Trophoblast cell (in vitro differentiated cells and primary cell): ENCODE measurements at regions not wholly inside any gene's neighbourhood (a gene's known extent, or its start where the extent isn't known, plus 50 kb on each side); places are given as distances from the start of the nearest gene placed in this dataset.

Experiments used
- DNase-seq, 2 donors: peaks; one replicate each; pipeline ENCODE4 v3.0.0-alpha.2; 2016
- H2AFZ ChIP-seq: 2 replicates; pipeline ENCODE4 v1.6.1; 2013; ENCODE audit warnings: low read length, moderate library complexity, mild to moderate bottlenecking; ENCODE audit not compliant: insufficient read depth, poor library complexity
- H2AK5ac ChIP-seq: 2 replicates; pipeline ENCODE4 v1.6.1; 2013; ENCODE audit warnings: mild to moderate bottlenecking, low read length
- H2BK120ac ChIP-seq: 2 replicates; pipeline ENCODE4 v1.6.1; 2013; ENCODE audit warnings: low read length, mild to moderate bottlenecking, moderate library complexity; ENCODE audit not compliant: insufficient read depth, poor library complexity
- H2BK12ac ChIP-seq: 2 replicates; pipeline ENCODE4 v1.6.1; 2013; ENCODE audit warnings: mild to moderate bottlenecking, low read length, moderate library complexity
- H2BK5ac ChIP-seq: 2 replicates; pipeline ENCODE4 v1.6.1; 2013; ENCODE audit warnings: low read length, low read depth, moderate library complexity, mild to moderate bottlenecking; ENCODE audit not compliant: poor library complexity
- H3K14ac ChIP-seq: 2 replicates; pipeline ENCODE4 v1.6.1; 2013; ENCODE audit warnings: mild to moderate bottlenecking, low read length
- H3K18ac ChIP-seq: 2 replicates; pipeline ENCODE4 v1.6.1; 2013; ENCODE audit warnings: mild to moderate bottlenecking, low read length
- H3K23ac ChIP-seq: 2 replicates; pipeline ENCODE4 v1.6.1; 2013; ENCODE audit warnings: low read length
- H3K27ac ChIP-seq: 2 replicates; pipeline ENCODE4 v1.5.1; 2013; ENCODE audit warnings: low read depth, mild to moderate bottlenecking, inconsistent platforms, low read length, moderate library complexity
- H3K27me3 ChIP-seq: 2 replicates; pipeline ENCODE4 v1.6.1; 2013; ENCODE audit warnings: inconsistent platforms, mild to moderate bottlenecking, low read length, moderate library complexity; ENCODE audit not compliant: insufficient read depth
- H3K36me3 ChIP-seq, 2 experiments: 1 replicate in 1 of 2; 2 replicates in 1 of 2; pipeline ENCODE4 v1.6.1; 2013; ENCODE audit warnings: low read length in 2 of 2, mild to moderate bottlenecking in 2 of 2, moderate library complexity in 1 of 2; ENCODE audit not compliant: insufficient read depth in 2 of 2, control insufficient read depth in 1 of 2
- H3K4ac ChIP-seq: 2 replicates; pipeline ENCODE4 v1.6.1; 2013; ENCODE audit warnings: low read depth, mild to moderate bottlenecking, low read length, moderate library complexity
- H3K4me1 ChIP-seq, 2 experiments: 1 replicate in 1 of 2; 2 replicates in 1 of 2; pipeline ENCODE4 v1.6.1; 2013; ENCODE audit warnings: low read length in 2 of 2, mild to moderate bottlenecking in 2 of 2, moderate library complexity in 1 of 2; ENCODE audit not compliant: insufficient read depth in 2 of 2, control insufficient read depth in 1 of 2
- H3K4me2 ChIP-seq: 2 replicates; pipeline ENCODE4 v1.6.1; 2013; ENCODE audit warnings: inconsistent platforms, mild to moderate bottlenecking, low read length, moderate library complexity
- H3K4me3 ChIP-seq: 2 replicates; pipeline ENCODE4 v1.5.1; 2013; ENCODE audit warnings: mild to moderate bottlenecking, low read depth, low read length, inconsistent platforms
- H3K79me1 ChIP-seq: one replicate; pipeline ENCODE4 v1.6.1; 2013; ENCODE audit warnings: low read length
- H3K79me2 ChIP-seq: 2 replicates; pipeline ENCODE4 v1.6.1; 2013; ENCODE audit warnings: low read length, mild to moderate bottlenecking; ENCODE audit not compliant: control insufficient read depth, insufficient read depth, poor library complexity
- H3K9ac ChIP-seq: 2 replicates; pipeline ENCODE4 v1.6.1; 2013; ENCODE audit warnings: mild to moderate bottlenecking, low read length
- H3K9me3 ChIP-seq: 2 replicates; pipeline ENCODE4 v1.6.1; 2013; ENCODE audit warnings: low read depth, mild to moderate bottlenecking, control low read depth, inconsistent platforms, low read length; ENCODE audit not compliant: insufficient read depth
- H4K12ac ChIP-seq: 2 replicates; pipeline ENCODE4 v1.6.1; 2013; ENCODE audit warnings: low read depth, mild to moderate bottlenecking, low read length, moderate library complexity
- H4K8ac ChIP-seq: 2 replicates; pipeline ENCODE4 v1.6.1; 2013; ENCODE audit warnings: low read depth, mild to moderate bottlenecking, low read length, moderate library complexity
- H4K91ac ChIP-seq: one replicate; pipeline ENCODE4 v1.6.1; 2013; ENCODE audit warnings: low read depth, mild to moderate bottlenecking, low read length, moderate library complexity
- WGBS: extraction: QIAGEN DNeasy Blood & Tissue Kit; methylation state at CpG from one replicate; pipeline ENCODE4 v1.1.7; 2013; ENCODE audit warnings: missing lambda C conversion rate; ENCODE audit not compliant: insufficient read length, insufficient coverage; ENCODE audit errors: extremely low coverage; 5-methylcytosine and 5-hydroxymethylcytosine counted together

GRCh38 chr6:165880686-165881085 is 217.6 kb upstream of the PDE10A start:
- Histone ChIP-seq H3K79me2 (no peaks in the 10 kb centered on the region), H4K91ac (no peak overlapping the region), H2AFZ (no peak overlapping the region), H2AK5ac (no peak overlapping the region), H2BK5ac (no peak overlapping the region), H3K27ac (no peak overlapping the region), H3K4me3 (no peak overlapping the region), H3K9me3 (no peaks in the 10 kb centered on the region), H3K4me1 (no peaks in the 10 kb centered on the region), H4K8ac (no peak overlapping the region), H4K12ac (no peak overlapping the region), H3K27me3 (no peaks in the 10 kb centered on the region), H2BK12ac (no peak overlapping the region), H3K4ac (no peak overlapping the region), H2BK120ac (no peak overlapping the region), H3K36me3 (no peaks in the 10 kb centered on the region), H3K14ac (no peak overlapping the region), H3K4me2 (no peak overlapping the region), H3K23ac (no peak overlapping the region), H3K79me1 (no peaks in the 10 kb centered on the region), H3K18ac (no peak overlapping the region), H3K9ac (no peak overlapping the region)
- WGBS, result no CpG with 5 or more reads among the region's 2 CpGs
- peak in 1 of 2 donors; percentile 31 for DNase-seq

DNA sequence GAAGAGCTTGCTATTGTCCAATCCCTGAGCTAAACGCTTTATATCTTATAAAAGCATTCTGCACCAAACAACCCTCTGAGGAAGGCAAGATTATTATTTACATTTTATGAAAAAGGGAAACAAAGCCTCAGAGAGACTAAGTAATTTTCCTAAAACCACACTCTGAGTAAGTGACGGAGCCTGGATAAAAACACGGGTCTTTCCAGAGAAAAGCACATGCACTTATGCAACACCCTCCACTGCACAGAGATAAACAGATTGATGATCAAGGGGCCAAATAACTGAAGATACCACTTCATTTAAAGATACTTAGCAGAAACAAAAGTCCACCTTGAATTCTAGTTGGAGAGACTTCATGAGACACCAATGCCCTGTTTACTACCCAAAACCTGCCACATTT is 214.7 kb upstream of the PDE10A start:
- no peak overlapping the region for H4K12ac ChIP-seq
- no peak overlapping the region for H3K18ac ChIP-seq
- H3K9me3 ChIP-seq, result no peaks in the 10 kb centered on the region
- H3K79me1 ChIP-seq, result no peaks in the 10 kb centered on the region
- no peak overlapping the region for H2AK5ac ChIP-seq
- no peak overlapping the region for H3K4ac ChIP-seq
- no peak overlapping the region for H2AFZ ChIP-seq
- no peak overlapping the region for H3K27ac ChIP-seq
- H2BK5ac ChIP-seq, result no peak overlapping the region
- no peak overlapping the region for H3K9ac ChIP-seq
- no peak overlapping the region for H3K23ac ChIP-seq
- H4K8ac ChIP-seq, result no peak overlapping the region
- H2BK12ac ChIP-seq, result no peak overlapping the region
- H3K4me1 ChIP-seq, result no peaks in the 10 kb centered on the region
- no peak overlapping the region for H2BK120ac ChIP-seq
- DNase-seq, result no peak
- no peak overlapping the region for H4K91ac ChIP-seq
- no peak overlapping the region for H3K4me3 ChIP-seq
- no peak overlapping the region for H3K14ac ChIP-seq
- H3K79me2 ChIP-seq, result no peaks in the 10 kb centered on the region
- no CpG with 5 or more reads among the region's 3 CpGs for WGBS
- H3K27me3 ChIP-seq, result no peaks in the 10 kb centered on the region
- H3K36me3 ChIP-seq, result no peaks in the 10 kb centered on the region
- no peak overlapping the region for H3K4me2 ChIP-seq

GRCh38 chr6:165877192-165877591 is 214.2 kb upstream of the PDE10A start:
- no peak overlapping the region for H3K4ac ChIP-seq
- H3K27ac ChIP-seq, result no peak overlapping the region
- no peak overlapping the region for H3K18ac ChIP-seq
- H3K4me2 ChIP-seq, result no peak overlapping the region
- no peak overlapping the region for H3K23ac ChIP-seq
- no peak overlapping the region for H2AFZ ChIP-seq
- H3K14ac ChIP-seq, result no peak overlapping the region
- H2BK120ac ChIP-seq, result no peak overlapping the region
- WGBS, result no CpG with 5 or more reads among the region's 5 CpGs
- no peaks in the 10 kb centered on the region for H3K4me1 ChIP-seq
- H3K36me3 ChIP-seq, result no peaks in the 10 kb centered on the region
- no peak overlapping the region for H3K4me3 ChIP-seq
- DNase-seq, result no peak
- H2BK12ac ChIP-seq, result no peak overlapping the region
- H3K9me3 ChIP-seq, result no peaks in the 10 kb centered on the region
- H3K9ac ChIP-seq, result peak overlapping the region; percentile 58
- no peak overlapping the region for H2AK5ac ChIP-seq
- no peak overlapping the region for H4K12ac ChIP-seq
- no peak overlapping the region for H4K91ac ChIP-seq
- no peaks in the 10 kb centered on the region for H3K79me2 ChIP-seq
- no peaks in the 10 kb centered on the region for H3K27me3 ChIP-seq
- no peak overlapping the region for H4K8ac ChIP-seq
- no peaks in the 10 kb centered on the region for H3K79me1 ChIP-seq
- H2BK5ac ChIP-seq, result no peak overlapping the region

DNA sequence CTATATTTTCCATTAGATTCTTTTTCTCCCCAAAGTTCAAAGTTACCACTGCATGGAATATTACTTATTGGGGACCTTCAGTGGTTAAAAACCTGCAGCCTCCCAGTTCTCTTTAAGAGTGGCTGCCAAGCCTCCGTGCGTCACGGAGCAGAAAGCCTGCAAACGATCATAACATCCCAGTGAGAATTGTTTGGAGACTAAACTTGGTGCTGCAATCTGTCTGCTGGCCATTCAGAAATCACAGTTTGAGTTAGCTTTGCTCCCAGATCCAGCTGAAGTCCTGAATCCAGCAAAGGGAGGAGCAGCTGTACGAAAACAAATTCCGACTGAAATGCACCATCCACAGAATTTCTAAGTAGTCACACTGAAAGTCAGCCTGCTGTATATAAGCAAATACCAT is 213.5 kb upstream of the PDE10A start:
- Histone ChIP-seq H3K18ac (no peak overlapping the region), H4K8ac (no peak overlapping the region)

More for the DNA sequence above, 213.5 kb upstream of the PDE10A start:
- no peak overlapping the region for H4K12ac ChIP-seq
- no peak overlapping the region for H3K9ac ChIP-seq
- no peak overlapping the region for H2BK120ac ChIP-seq
- H3K79me1 ChIP-seq, result no peaks in the 10 kb centered on the region
- H2AK5ac ChIP-seq, result no peak overlapping the region
- no peaks in the 10 kb centered on the region for H3K79me2 ChIP-seq
- H3K36me3 ChIP-seq, result no peaks in the 10 kb centered on the region
- H3K4ac ChIP-seq, result no peak overlapping the region
- H2AFZ ChIP-seq, result no peak overlapping the region
- H3K4me2 ChIP-seq, result no peak overlapping the region
- no peak overlapping the region for H2BK12ac ChIP-seq
- no peak overlapping the region for H3K4me3 ChIP-seq
- no peak overlapping the region for H4K91ac ChIP-seq
- no peaks in the 10 kb centered on the region for H3K4me1 ChIP-seq
- no peak overlapping the region for H2BK5ac ChIP-seq
- no peak for DNase-seq
- no peak overlapping the region for H3K14ac ChIP-seq
- WGBS, result no CpG with 5 or more reads among the region's 6 CpGs
- H3K9me3 ChIP-seq, result no peaks in the 10 kb centered on the region
- H3K23ac ChIP-seq, result no peak overlapping the region
- H3K27me3 ChIP-seq, result no peaks in the 10 kb centered on the region
- no peak overlapping the region for H3K27ac ChIP-seq
